K562 (cell line): ENCODE measurements at regions not wholly inside any gene's neighbourhood (a gene's known extent, or its start where the extent isn't known, plus 50 kb on each side); places are given as distances from the start of the nearest gene placed in this dataset.
"Not testable (repeated sequence)": the region's sequence is repeated elsewhere in the genome, so short reads cannot be mapped to it uniquely, and the experiment has no call there.

Source experiments
- ATAC-seq: fragments of 200-7000 bp; cut with Tn5 transposase; 3 replicates; pipeline ENCODE4 v1.9.1; 2020; ENCODE audit warnings: moderate library complexity
- BruUV-seq: library from RNA; stranded (reverse); fragments of 400-500 nt; replicated peaks from 2 replicates; lab custom pipeline; 2021; lab: Mats Ljungman, UMichigan
- CTCF ChIA-PET: fragments of 300-600 bp; formaldehyde crosslinking; extraction: SDS; loops from one replicate; lab custom pipeline; 2021; ENCODE audit warnings: low intra/inter-chr PET ratio; lab: Yijun Ruan, JAX
- POLR2A ChIA-PET: fragments of 300-600, 350-650 bp; sonication (Branson Sonifier 250); formaldehyde crosslinking; extraction: SDS; loops from one replicate; lab custom pipeline; 2021; ENCODE audit warnings: antibody characterized with exemption, inconsistent platforms; lab: Yijun Ruan, JAX
- DNase-seq, 4 experiments: peaks; one replicate each; pipeline versions ENCODE4 v3.0.0 to v3.0.0-alpha.2; 2011 to 2018; ENCODE audit warnings: low spot score in 3 of 4, mixed read lengths in 3 of 4; ENCODE audit errors: extremely low read depth in 1 of 4
- FAIRE-seq: peaks from 2 replicates; lab custom pipeline; 2011; peaks lifted over from hg19 to GRCh38; lab: Jason Lieb, UNC
- H2AFZ ChIP-seq: 2 replicates; pipeline ENCODE4 v1.6.0; 2011; ENCODE audit warnings: low read depth, low read length, control low read depth, inconsistent platforms
- H3K27ac ChIP-seq: fragments of 200-600 bp; 3 replicates; pipeline ENCODE4 v1.8.0; 2011; ENCODE audit warnings: low read depth, mild to moderate bottlenecking, control low read depth, inconsistent platforms, low read length, moderate library complexity, mixed read lengths; ENCODE audit errors: extremely low read depth
- H3K27me3 ChIP-seq, 2 experiments: fragments of 300-600 bp in 1 of 2; 2 replicates in 1 of 2; 3 replicates in 1 of 2; pipeline versions ENCODE4 v1.6.0 to v1.8.0; 2011; ENCODE audit warnings: inconsistent platforms in 2 of 2, low read length in 2 of 2, mild to moderate bottlenecking in 1 of 2, mixed read lengths in 1 of 2, moderate library complexity in 1 of 2; ENCODE audit not compliant: control insufficient read depth in 2 of 2, insufficient read depth in 2 of 2
- H3K36me3 ChIP-seq: fragments of 300-600 bp; 3 replicates; pipeline ENCODE4 v1.8.0; 2011; ENCODE audit warnings: mild to moderate bottlenecking, low read length, inconsistent platforms; ENCODE audit not compliant: control insufficient read depth, insufficient read depth
- H3K4me1 ChIP-seq, 2 experiments: fragments of 200-600 bp in 1 of 2; replicated peaks in 1 of 2; 2 replicates in 1 of 2; 3 replicates in 1 of 2; pipeline versions ENCODE4 v1.5.1 to v1.8.0; 2011; ENCODE audit warnings: inconsistent platforms in 2 of 2, low read length in 2 of 2, mild to moderate bottlenecking in 1 of 2, mixed read lengths in 1 of 2, moderate library complexity in 1 of 2; ENCODE audit not compliant: control insufficient read depth in 2 of 2, insufficient read depth in 2 of 2
- H3K4me2 ChIP-seq: 2 replicates; pipeline ENCODE4 v1.6.1; 2011; ENCODE audit warnings: low read length, control low read depth, inconsistent platforms, mixed read lengths; ENCODE audit not compliant: insufficient read depth
- H3K4me3 ChIP-seq: fragments of 200-600 bp; sonication (generic), shearing (Covaris generic); 2 replicates; pipeline ENCODE4 v1.5.1; 2016; ENCODE audit warnings: control low read depth, inconsistent platforms
- H3K79me2 ChIP-seq: fragments of 200-600 bp; 3 replicates; pipeline ENCODE4 v1.8.0; 2011; ENCODE audit warnings: low read length, inconsistent platforms; ENCODE audit not compliant: control insufficient read depth, insufficient read depth
- H3K9ac ChIP-seq, 2 experiments: 2 replicates each; pipeline versions ENCODE4 v1.6.0 to v1.6.1; 2011; ENCODE audit warnings: low read depth in 2 of 2, low read length in 2 of 2, control low read depth in 1 of 2, inconsistent platforms in 1 of 2, mild to moderate bottlenecking in 1 of 2, mixed read lengths in 1 of 2; ENCODE audit not compliant: insufficient read depth in 1 of 2
- H3K9me1 ChIP-seq: one replicate; pipeline ENCODE4 v1.6.0; 2011; ENCODE audit warnings: inconsistent platforms, mild to moderate bottlenecking, low read length, moderate library complexity; ENCODE audit not compliant: control insufficient read depth, insufficient read depth
- H3K9me3 ChIP-seq: replicated peaks from 2 replicates; pipeline ENCODE4 v1.5.1; 2011; ENCODE audit warnings: low read depth, low read length, inconsistent platforms; ENCODE audit not compliant: control insufficient read depth, insufficient read depth
- H4K20me1 ChIP-seq: replicated peaks from 2 replicates; pipeline ENCODE4 v1.6.1; 2011; ENCODE audit warnings: low read length, inconsistent platforms, mixed read lengths; ENCODE audit not compliant: control insufficient read depth, insufficient read depth
- WGBS: fragments of 100-300 bp; shearing (Covaris generic); methylation state at CpG from one replicate; pipeline ENCODE4 v1.1.6; 2016; ENCODE audit warnings: low coverage, mixed read lengths; ENCODE audit not compliant: insufficient coverage; ENCODE audit errors: missing lambda C conversion rate; 5-methylcytosine and 5-hydroxymethylcytosine counted together
- in situ Hi-C: fragments of 300-500 bp; cut with MboI; formaldehyde crosslinking; loops from 4 replicates; pipeline ENCODE4 v1.15.0; 2018; ENCODE audit warnings: inconsistent platforms, mixed read lengths
- intact Hi-C: fragments of 100-400 bp; cut with micrococcal nuclease; formaldehyde crosslinking; loops from 2 replicates; pipeline ENCODE4 v1.14.2; 2022

- DNase-seq, POLR2A ChIA-PET, H3K9me1 ChIP-seq, H3K4me1 ChIP-seq, H2AFZ ChIP-seq, H3K27me3 ChIP-seq, FAIRE-seq, H3K9ac ChIP-seq, in situ Hi-C loops, H3K36me3 ChIP-seq, intact Hi-C loops, H3K79me2 ChIP-seq, ATAC-seq, H3K4me3 ChIP-seq, BruUV-seq, H3K27ac ChIP-seq, H4K20me1 ChIP-seq, H3K4me2 ChIP-seq, CTCF ChIA-PET, H3K9me3 ChIP-seq: not testable (repeated sequence)
- WGBS: 0% methylated on average over 3 of the region's 11 CpGs
These were observed 87.2 kb downstream of the MALL start for GRCh38 chr2:110028411-110028810.

DNA sequence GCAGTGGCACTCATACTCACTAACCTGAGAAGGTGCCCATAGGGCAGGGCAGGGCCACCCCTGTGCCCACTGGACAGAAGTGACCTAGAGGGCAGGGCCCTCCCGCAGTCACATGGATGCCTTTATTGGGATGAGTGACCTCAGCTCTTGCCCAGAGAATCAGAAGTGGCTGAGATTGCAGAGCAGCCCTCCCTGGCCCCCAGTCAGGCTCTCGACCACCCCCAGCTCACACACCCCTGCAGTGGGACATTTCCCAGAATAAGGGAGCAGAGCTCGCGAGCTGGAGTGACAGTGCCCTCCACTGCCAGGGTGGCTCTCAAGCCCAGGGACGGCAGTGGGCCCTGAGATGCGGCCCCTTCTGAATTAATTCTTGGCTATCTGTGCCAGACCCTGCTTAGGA is 84.7 kb downstream of the MALL start:
- H3K27me3 ChIP-seq, CTCF ChIA-PET, H2AFZ ChIP-seq, in situ Hi-C loops, FAIRE-seq, H3K9me3 ChIP-seq, H3K27ac ChIP-seq, H3K4me1 ChIP-seq, intact Hi-C loops, BruUV-seq, H3K4me3 ChIP-seq, H3K9ac ChIP-seq, H3K79me2 ChIP-seq, H3K4me2 ChIP-seq, POLR2A ChIA-PET, H3K36me3 ChIP-seq, H3K9me1 ChIP-seq, ATAC-seq, H4K20me1 ChIP-seq, DNase-seq: not testable (repeated sequence)
- WGBS: 0% methylated on average over 3 of the region's 6 CpGs

- intact Hi-C loops, in situ Hi-C loops, H3K4me2 ChIP-seq, H3K27me3 ChIP-seq, H3K4me1 ChIP-seq, POLR2A ChIA-PET, H3K79me2 ChIP-seq, H3K36me3 ChIP-seq, H4K20me1 ChIP-seq, CTCF ChIA-PET, FAIRE-seq, H3K9me3 ChIP-seq, H3K27ac ChIP-seq, H2AFZ ChIP-seq, H3K4me3 ChIP-seq, H3K9ac ChIP-seq, H3K9me1 ChIP-seq, BruUV-seq, DNase-seq: not testable (repeated sequence)
- no CpG with 5 or more reads among the region's 3 CpGs for WGBS
- ATAC-seq: peak; percentile 16; the same call in 1 of the 3 replicates
These were observed 83.8 kb downstream of the MALL start for GRCh38 chr2:110031722-110032327.
